ENCODE measurements at regions not wholly inside any gene's neighbourhood (a gene's known extent, or its start where the extent isn't known, plus 50 kb on each side); places are given as distances from the start of the nearest gene placed in this dataset.

DNA sequence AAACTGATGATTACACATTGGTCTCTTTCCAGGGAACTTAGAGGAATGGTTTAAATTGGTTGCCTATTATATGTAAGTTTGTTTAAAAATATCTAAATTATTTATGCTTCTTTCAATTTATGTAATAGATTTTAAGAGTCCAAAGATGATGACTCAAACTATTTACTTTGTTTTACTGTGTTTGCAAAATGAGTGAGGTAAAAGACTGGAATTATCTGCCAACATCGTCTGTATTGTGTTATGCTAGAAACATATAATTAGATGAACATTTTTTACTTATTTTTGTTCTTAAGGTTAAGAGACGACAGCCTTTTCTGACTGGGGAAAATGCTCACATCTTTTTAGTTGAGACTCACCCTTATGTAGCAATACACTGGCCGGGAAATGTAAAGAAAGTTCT, 51.1 kb upstream of the SYTL5 start:
- Mint-ChIP-seq H3K9me3 (no peaks in the 10 kb centered on the region), H3K27ac (no peak overlapping the region), H3K4me3 (no peak overlapping the region), H3K36me3 (no peaks in the 10 kb centered on the region), H3K4me1 (no peaks in the 10 kb centered on the region), H3K27me3 (peaks cover 0 to 7% of the 10 kb centered on the region in 2 donors)
- ATAC-seq (replicated peaks), result no peak
- DNase-seq, result no peak

DNA sequence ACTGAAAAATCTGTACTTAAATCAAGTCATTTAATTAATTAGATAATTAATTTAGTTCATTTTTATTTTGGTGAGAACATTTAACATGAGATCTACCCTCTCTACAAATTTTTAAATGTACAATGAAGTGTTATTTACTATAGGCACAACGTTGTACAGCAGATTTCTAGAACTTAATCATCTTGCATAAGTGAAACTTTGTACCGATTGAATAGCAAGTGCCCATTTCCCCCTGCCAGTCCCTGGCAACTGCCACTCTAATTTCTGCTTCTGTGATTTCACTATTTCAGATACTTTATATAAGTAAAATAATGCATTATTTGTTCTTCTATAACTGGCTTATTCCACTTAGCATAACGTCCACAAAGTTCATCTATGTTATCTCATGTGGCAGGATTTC, 50.1 kb upstream of the SYTL5 start:
- Mint-ChIP-seq H3K9me3 (no peaks in the 10 kb centered on the region), H3K36me3 (no peaks in the 10 kb centered on the region), H3K4me1 (no peaks in the 10 kb centered on the region), H3K27me3 (peaks cover 0 to 7% of the 10 kb centered on the region in 2 donors), H3K4me3 (no peak overlapping the region), H3K27ac (no peak overlapping the region)
- no peak for ATAC-seq (replicated peaks)
- DNase-seq, result no peak

Measured in stimulated activated naive B cell treated with anti-CD40 and anti-IgM and Interleukin-4, amounts not matched to agents 10 μg/mL and 1 μg/mL and 100 μg/mL, for 72 hours (primary cell).